Upper lobe of right lung (tissue), 1 donor: ENCODE measurements at regions not wholly inside any gene's neighbourhood (a gene's known extent, or its start where the extent isn't known, plus 50 kb on each side); places are given as distances from the start of the nearest gene placed in this dataset.

Experiments
- ATAC-seq: fragments of 200-7000 bp; cut with Tn5 transposase; one replicate; pipeline ENCODE4 v1.9.1; 2020; ENCODE audit warnings: mild to moderate bottlenecking, moderate library complexity
- DNase-seq: peaks from one replicate; pipeline ENCODE4 v3.0.0-alpha.2; 2020
- H3K27ac ChIP-seq: fragments of 200-600 bp; one replicate; pipeline ENCODE4 v1.8.0; 2022
- H3K27me3 ChIP-seq: fragments of 200-600 bp; one replicate; pipeline ENCODE4 v1.8.0; 2022; ENCODE audit warnings: mild to moderate bottlenecking
- H3K36me3 ChIP-seq: fragments of 200-600 bp; one replicate; pipeline ENCODE4 v1.8.0; 2022
- H3K4me1 ChIP-seq: fragments of 200-600 bp; one replicate; pipeline ENCODE4 v1.8.0; 2022
- H3K4me3 ChIP-seq: fragments of 200-600 bp; one replicate; pipeline ENCODE4 v1.8.0; 2022; ENCODE audit warnings: mild to moderate bottlenecking
- H3K9me3 ChIP-seq: fragments of 200-600 bp; one replicate; pipeline ENCODE4 v1.8.0; 2022
- intact Hi-C: fragments of 100-400 bp; cut with DNase I; formaldehyde crosslinking; loops from one replicate; pipeline ENCODE4 v1.11.0; 2022
- TF ChIP-seq, protein P1 (sequence below): fragments of 200-600 bp; IDR thresholded peaks from one replicate; pipeline ENCODE4 v1.8.0; 2022; ENCODE audit warnings: antibody characterized with exemption
- donor health status: DM: no; HTN: yes; CAD: no; lungs with severe emphysema.

DNA sequence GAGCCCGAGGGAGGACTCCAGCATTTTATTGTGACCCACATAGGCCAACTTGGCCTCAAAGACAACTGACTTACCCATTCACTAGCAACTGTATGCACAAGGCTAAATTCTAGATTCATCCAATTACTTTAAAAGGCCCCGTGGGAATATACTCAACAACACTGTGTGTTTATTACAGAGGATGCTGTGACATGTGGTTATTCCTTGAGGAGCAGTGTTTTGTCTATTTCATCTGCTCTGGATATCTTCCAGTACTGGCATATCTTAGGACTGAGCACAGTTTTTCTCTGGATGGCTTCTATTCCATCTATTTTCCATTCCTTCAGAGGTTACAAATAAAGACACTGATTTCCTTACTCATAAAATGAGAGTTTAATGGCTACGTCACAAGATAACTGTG, 87.2 kb upstream of the KRAS start:
- Histone ChIP-seq H3K36me3 (no peaks in the 10 kb centered on the region), H3K9me3 (no peaks in the 10 kb centered on the region), H3K27me3 (no peaks in the 10 kb centered on the region), H3K4me1 (peaks cover 5% of the 10 kb centered on the region), H3K27ac (no peak overlapping the region), H3K4me3 (no peak overlapping the region)
- TF ChIP-seq, protein P1, sequence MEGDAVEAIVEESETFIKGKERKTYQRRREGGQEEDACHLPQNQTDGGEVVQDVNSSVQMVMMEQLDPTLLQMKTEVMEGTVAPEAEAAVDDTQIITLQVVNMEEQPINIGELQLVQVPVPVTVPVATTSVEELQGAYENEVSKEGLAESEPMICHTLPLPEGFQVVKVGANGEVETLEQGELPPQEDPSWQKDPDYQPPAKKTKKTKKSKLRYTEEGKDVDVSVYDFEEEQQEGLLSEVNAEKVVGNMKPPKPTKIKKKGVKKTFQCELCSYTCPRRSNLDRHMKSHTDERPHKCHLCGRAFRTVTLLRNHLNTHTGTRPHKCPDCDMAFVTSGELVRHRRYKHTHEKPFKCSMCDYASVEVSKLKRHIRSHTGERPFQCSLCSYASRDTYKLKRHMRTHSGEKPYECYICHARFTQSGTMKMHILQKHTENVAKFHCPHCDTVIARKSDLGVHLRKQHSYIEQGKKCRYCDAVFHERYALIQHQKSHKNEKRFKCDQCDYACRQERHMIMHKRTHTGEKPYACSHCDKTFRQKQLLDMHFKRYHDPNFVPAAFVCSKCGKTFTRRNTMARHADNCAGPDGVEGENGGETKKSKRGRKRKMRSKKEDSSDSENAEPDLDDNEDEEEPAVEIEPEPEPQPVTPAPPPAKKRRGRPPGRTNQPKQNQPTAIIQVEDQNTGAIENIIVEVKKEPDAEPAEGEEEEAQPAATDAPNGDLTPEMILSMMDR, result no peak
- ATAC-seq (no peak), DNase-seq (no peak)
- intact Hi-C loops, result no loop called here

DNA sequence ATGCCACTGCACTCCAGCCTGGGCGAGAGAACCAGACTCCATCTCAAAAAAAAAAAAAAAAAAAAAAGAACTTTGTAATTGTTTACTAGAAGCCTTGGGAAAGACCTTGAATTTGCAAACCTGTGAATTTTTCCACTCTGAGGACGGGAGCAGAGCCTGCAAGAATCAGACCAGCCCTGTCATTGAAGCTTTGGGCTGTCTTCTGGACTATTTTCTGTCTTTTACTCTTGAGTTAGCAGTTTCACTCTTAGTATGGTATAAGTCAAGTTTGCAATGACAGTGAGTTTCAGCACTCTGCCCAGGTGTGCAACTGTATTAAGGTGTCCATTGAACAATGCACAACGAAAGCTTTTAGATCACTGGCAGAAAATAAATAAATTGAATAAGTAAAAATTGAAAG, 81.4 kb upstream of the KRAS start:
- Histone ChIP-seq H3K36me3 (no peaks in the 10 kb centered on the region), H3K27ac (no peak overlapping the region), H3K27me3 (no peaks in the 10 kb centered on the region), H3K4me1 (peaks cover 5% of the 10 kb centered on the region), H3K4me3 (no peak overlapping the region), H3K9me3 (no peaks in the 10 kb centered on the region)
- no peak for ATAC-seq
- intact Hi-C loops, result no loop called here
- no peak for DNase-seq
- TF ChIP-seq, protein P1, result no peak

DNA sequence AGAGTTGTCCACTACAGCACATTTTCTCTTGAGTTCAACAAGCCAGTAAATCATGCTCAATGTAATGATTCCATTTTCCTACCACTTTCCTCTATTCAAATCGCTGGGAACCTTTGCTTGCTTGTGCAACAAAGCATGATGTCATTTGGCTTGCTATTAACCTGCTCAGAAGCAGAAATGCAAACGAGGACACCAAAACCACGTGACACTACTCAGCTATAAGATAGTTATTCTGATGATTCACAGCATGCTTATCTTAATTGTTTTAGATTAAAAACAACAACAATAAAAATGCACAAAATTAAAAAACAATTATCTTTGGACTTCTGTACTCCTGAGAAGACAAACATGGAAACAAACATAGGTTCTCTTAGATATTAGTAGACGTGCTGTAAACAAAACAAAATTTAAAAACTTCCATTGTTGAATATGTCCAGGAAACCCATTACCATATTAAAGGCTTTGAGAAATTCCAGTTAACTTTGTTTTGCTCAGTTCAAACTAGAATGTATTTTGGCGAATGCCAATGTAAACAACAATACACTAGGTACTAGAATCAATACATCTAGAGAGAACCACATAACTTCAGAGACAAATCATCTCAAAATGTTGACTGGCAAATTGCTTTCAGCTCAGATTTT, 77.5 kb upstream of the KRAS start:
- Histone ChIP-seq H3K27ac (no peak overlapping the region), H3K27me3 (no peaks in the 10 kb centered on the region), H3K4me1 (no peaks in the 10 kb centered on the region), H3K9me3 (no peaks in the 10 kb centered on the region), H3K4me3 (no peak overlapping the region), H3K36me3 (no peaks in the 10 kb centered on the region)
- DNase-seq (no peak), ATAC-seq (no peak)
- intact Hi-C loops, result no loop called here
- TF ChIP-seq, protein P1, result no peak

GRCh38 chr12:25327321-25327720, 76.6 kb upstream of the KRAS start:
- H3K27me3 ChIP-seq, result no peaks in the 10 kb centered on the region
- DNase-seq (no peak), ATAC-seq (no peak)
- TF ChIP-seq, protein P1, result no peak
- H3K27ac ChIP-seq, result no peak overlapping the region
- H3K4me1 ChIP-seq, result no peaks in the 10 kb centered on the region
- H3K4me3 ChIP-seq, result no peak overlapping the region
- intact Hi-C loops, result no loop called here
- no peaks in the 10 kb centered on the region for H3K9me3 ChIP-seq
- H3K36me3 ChIP-seq, result no peaks in the 10 kb centered on the region

DNA sequence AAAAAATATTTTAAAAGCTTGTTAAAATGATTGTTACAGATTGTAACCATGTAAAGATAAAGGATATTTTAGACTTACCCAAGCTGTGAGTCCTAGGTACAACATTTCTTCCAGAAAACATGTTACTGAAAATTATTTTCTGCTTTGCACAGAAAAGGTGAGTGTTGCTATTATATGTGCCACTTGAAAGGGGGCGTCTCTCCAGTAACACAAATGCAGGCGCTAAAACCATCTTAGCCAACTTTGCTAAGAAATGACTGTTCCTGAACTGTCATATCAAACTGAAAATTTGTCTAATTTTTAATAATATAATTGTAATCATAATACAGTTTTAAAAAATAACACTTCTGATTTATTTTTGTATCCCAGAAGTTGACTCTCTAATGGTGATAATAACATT, 75.6 kb upstream of the KRAS start:
- Histone ChIP-seq H3K4me3 (no peak overlapping the region), H3K36me3 (no peaks in the 10 kb centered on the region), H3K9me3 (no peaks in the 10 kb centered on the region), H3K27ac (no peak overlapping the region), H3K4me1 (no peaks in the 10 kb centered on the region), H3K27me3 (no peaks in the 10 kb centered on the region)
- no peak for DNase-seq
- TF ChIP-seq, protein P1, result no peak
- intact Hi-C loops, result no loop called here
- no peak for ATAC-seq

DNA sequence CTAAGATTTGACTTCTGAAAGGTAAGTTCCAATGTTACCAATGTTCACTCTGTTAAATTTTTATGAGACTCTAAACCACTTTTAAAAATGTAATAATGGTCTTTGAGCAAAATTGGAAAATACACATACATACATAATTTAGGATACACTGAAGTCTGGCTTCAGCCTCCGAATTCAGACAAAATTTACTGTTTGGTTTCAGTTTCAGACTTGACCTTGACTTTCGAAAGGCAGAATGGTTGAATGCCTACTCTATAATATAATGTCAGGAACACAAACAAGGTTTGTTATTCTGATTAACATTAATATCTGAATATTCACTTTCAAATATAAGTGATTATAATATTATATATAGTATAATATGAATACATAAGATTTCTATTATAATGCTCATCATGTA, 74.1 kb upstream of the KRAS start:
- H3K9me3 ChIP-seq, result no peaks in the 10 kb centered on the region
- no peaks in the 10 kb centered on the region for H3K4me1 ChIP-seq
- no peak overlapping the region for H3K27ac ChIP-seq
- H3K27me3 ChIP-seq, result no peaks in the 10 kb centered on the region
- TF ChIP-seq, protein P1, result no peak
- H3K36me3 ChIP-seq, result no peaks in the 10 kb centered on the region
- intact Hi-C loops, result no loop called here
- DNase-seq (no peak), ATAC-seq (no peak)
- H3K4me3 ChIP-seq, result no peak overlapping the region
